H1 (cell line): ENCODE measurements at regions not wholly inside any gene's neighbourhood (a gene's known extent, or its start where the extent isn't known, plus 50 kb on each side); places are given as distances from the start of the nearest gene placed in this dataset.
A peak's percentile ranks its signal among the peaks of the same experiment; 100 is the strongest.

Experiments used
- CTCF ChIA-PET: fragments of 300-600 bp; sonication (Branson Sonifier 250); formaldehyde crosslinking; loops from one replicate; lab custom pipeline; 2021; ENCODE audit not compliant: partially characterized antibody; lab: Charles Lee
- POLR2A ChIA-PET: fragments of 300-600 bp; sonication (Branson Sonifier 250); formaldehyde crosslinking; loops from one replicate; lab custom pipeline; 2021; ENCODE audit warnings: inconsistent platforms; ENCODE audit not compliant: partially characterized antibody; lab: Charles Lee
- DNase-seq, 2 experiments: peaks; one replicate each; pipeline versions ENCODE4 v3.0.0 to v3.0.0-alpha.2; 2010 to 2022; ENCODE audit warnings: low spot score in 2 of 2, low read depth in 1 of 2, mixed read lengths in 1 of 2
- FAIRE-seq: peaks from 2 replicates; lab custom pipeline; 2011; peaks lifted over from hg19 to GRCh38; lab: Jason Lieb, UNC
- H2AFZ ChIP-seq: 2 replicates; pipeline ENCODE4 v1.8.1; 2012; ENCODE audit warnings: low read length, inconsistent platforms
- H2AK5ac ChIP-seq: 2 replicates; pipeline ENCODE4 v1.6.1; 2013; ENCODE audit warnings: low read depth, low read length
- H2BK120ac ChIP-seq: replicated peaks from 2 replicates; pipeline ENCODE3; 2013; ENCODE audit warnings: low read depth, low read length, inconsistent platforms
- H2BK12ac ChIP-seq: 2 replicates; pipeline ENCODE4 v1.6.1; 2013; ENCODE audit warnings: low read depth, low read length
- H2BK15ac ChIP-seq: 2 replicates; pipeline ENCODE4 v1.6.1; 2013; ENCODE audit warnings: low read length
- H2BK20ac ChIP-seq: 2 replicates; pipeline ENCODE4 v1.6.1; 2013; ENCODE audit warnings: low read length
- H2BK5ac ChIP-seq: 2 replicates; pipeline ENCODE4 v1.6.1; 2013; ENCODE audit warnings: low read depth, low read length
- H3K14ac ChIP-seq: 2 replicates; pipeline ENCODE4 v1.6.1; 2013; ENCODE audit warnings: inconsistent platforms; ENCODE audit not compliant: insufficient read length
- H3K18ac ChIP-seq: 2 replicates; pipeline ENCODE4 v1.6.1; 2013; ENCODE audit warnings: low read length; ENCODE audit errors: extremely low read depth
- H3K23ac ChIP-seq: 2 replicates; pipeline ENCODE4 v1.6.1; 2013; ENCODE audit warnings: inconsistent platforms; ENCODE audit not compliant: insufficient read length
- H3K23me2 ChIP-seq: 2 replicates; pipeline ENCODE4 v1.6.1; 2013; ENCODE audit warnings: low read depth, low read length
- H3K27ac ChIP-seq: 2 replicates; pipeline ENCODE4 v1.6.1; 2011; ENCODE audit warnings: low read depth, low read length, inconsistent platforms
- H3K27me3 ChIP-seq, 4 experiments: replicated peaks in 1 of 4; 1 replicate in 1 of 4; 2 replicates in 3 of 4; pipeline versions ENCODE4 v1.6.1 to v1.8.1; 2011 to 2013; ENCODE audit warnings: low read length in 3 of 4, mild to moderate bottlenecking in 3 of 4, inconsistent platforms in 2 of 4, mixed read lengths in 2 of 4, moderate library complexity in 1 of 4; ENCODE audit not compliant: control insufficient read depth in 3 of 4, insufficient read depth in 3 of 4; ENCODE audit errors: extremely low read depth in 1 of 4
- H3K36me3 ChIP-seq, 4 experiments: 2 replicates each; pipeline versions ENCODE4 v1.6.1 to v1.8.1; 2011 to 2013; ENCODE audit warnings: mild to moderate bottlenecking in 4 of 4, low read length in 3 of 4, moderate library complexity in 2 of 4, control low read depth in 1 of 4, inconsistent platforms in 1 of 4; ENCODE audit not compliant: insufficient read depth in 4 of 4, control insufficient read depth in 2 of 4
- H3K4ac ChIP-seq: replicated peaks from 2 replicates; pipeline ENCODE3; 2013; ENCODE audit warnings: low read length, low read depth, mixed read lengths, inconsistent platforms; ENCODE audit not compliant: insufficient read length
- H3K4me1 ChIP-seq, 4 experiments: replicated peaks in 1 of 4; 1 replicate in 1 of 4; 2 replicates in 3 of 4; pipeline versions ENCODE4 v1.6.1 to v1.8.1; 2011 to 2013; ENCODE audit warnings: low read length in 3 of 4, inconsistent platforms in 2 of 4, mixed read lengths in 1 of 4; ENCODE audit not compliant: insufficient read depth in 4 of 4, control insufficient read depth in 3 of 4
- H3K4me2 ChIP-seq, 2 experiments: 2 replicates each; pipeline versions ENCODE4 v1.6.1 to v1.8.1; 2011 to 2013; ENCODE audit warnings: low read depth in 2 of 2, low read length in 2 of 2, control low read depth in 1 of 2, inconsistent platforms in 1 of 2, mild to moderate bottlenecking in 1 of 2; ENCODE audit not compliant: insufficient read depth in 1 of 2
- H3K4me3 ChIP-seq, 4 experiments: fragments of 200-600, 300-600 bp in 1 of 4; sonication (generic), shearing (Covaris generic), sonication (Bioruptor Twin) in 1 of 4; 2 replicates each; pipeline versions ENCODE4 v1.5.1 to v1.8.1; 2011 to 2016; ENCODE audit warnings: low read length in 4 of 4, low read depth in 3 of 4, control low read depth in 2 of 4, inconsistent platforms in 2 of 4, mild to moderate bottlenecking in 2 of 4, mixed read lengths in 1 of 4, moderate library complexity in 1 of 4; ENCODE audit not compliant: insufficient read depth in 2 of 4; ENCODE audit errors: extremely low read depth in 1 of 4
- H3K56ac ChIP-seq: replicated peaks from 2 replicates; pipeline ENCODE3; 2013; ENCODE audit warnings: low read depth, mild to moderate bottlenecking, mixed read lengths, low read length, inconsistent platforms; ENCODE audit not compliant: insufficient read length
- H3K79me1 ChIP-seq: 2 replicates; pipeline ENCODE4 v1.6.1; 2013; ENCODE audit warnings: low read depth, low read length, control low read depth
- H3K79me2 ChIP-seq, 2 experiments: 2 replicates each; pipeline versions ENCODE4 v1.6.1 to v1.8.1; 2012 to 2013; ENCODE audit warnings: low read length in 2 of 2, mild to moderate bottlenecking in 2 of 2, inconsistent platforms in 1 of 2; ENCODE audit not compliant: insufficient read depth in 2 of 2, control insufficient read depth in 1 of 2
- H3K9ac ChIP-seq, 4 experiments: replicated peaks in 1 of 4; 1 replicate in 1 of 4; 2 replicates in 3 of 4; pipeline versions ENCODE4 v1.6.1 to v1.8.1; 2011 to 2013; ENCODE audit warnings: low read depth in 3 of 4, low read length in 3 of 4, control low read depth in 2 of 4, mild to moderate bottlenecking in 2 of 4, moderate library complexity in 2 of 4, inconsistent platforms in 1 of 4; ENCODE audit errors: extremely low read depth in 1 of 4
- H3K9me3 ChIP-seq, 2 experiments: 2 replicates each; pipeline versions ENCODE4 v1.6.1 to v1.8.1; 2012 to 2013; ENCODE audit warnings: mild to moderate bottlenecking in 2 of 2, moderate library complexity in 2 of 2, control low read depth in 1 of 2, inconsistent platforms in 1 of 2, low read depth in 1 of 2, low read length in 1 of 2, mixed read lengths in 1 of 2; ENCODE audit not compliant: insufficient read depth in 2 of 2
- H4K20me1 ChIP-seq, 2 experiments: replicated peaks in 1 of 2; 2 replicates each; pipeline versions ENCODE3 to v1.8.1; 2011 to 2013; ENCODE audit warnings: inconsistent platforms in 2 of 2, low read length in 2 of 2, mild to moderate bottlenecking in 1 of 2; ENCODE audit not compliant: insufficient read depth in 2 of 2, control insufficient read depth in 1 of 2
- H4K5ac ChIP-seq: 2 replicates; pipeline ENCODE4 v1.6.1; 2013; ENCODE audit warnings: low read length, low read depth, mixed read lengths, inconsistent platforms; ENCODE audit not compliant: insufficient read length
- H4K8ac ChIP-seq: 2 replicates; pipeline ENCODE4 v1.8.0; 2013; ENCODE audit warnings: mild to moderate bottlenecking, moderate library complexity, low read length, inconsistent platforms; ENCODE audit not compliant: insufficient read depth; ENCODE audit errors: extremely low read depth
- H4K91ac ChIP-seq: replicated peaks from 2 replicates; pipeline ENCODE3; 2013; ENCODE audit warnings: low read length, mixed read lengths, inconsistent platforms; ENCODE audit not compliant: insufficient read length
- CEBPB ChIP-seq: IDR thresholded peaks from 2 replicates; pipeline ENCODE4 v1.6.1; 2012; ENCODE audit warnings: low read depth, low read length
- EGR1 ChIP-seq: IDR thresholded peaks from 2 replicates; pipeline ENCODE4 v1.6.1; 2011; ENCODE audit warnings: low read depth, low read length, borderline replicate concordance
- HDAC2 ChIP-seq, 2 experiments: fragments of 300-600 bp in 1 of 2; sonication (generic) in 1 of 2; IDR thresholded peaks; 2 replicates each; pipeline ENCODE4 v1.6.1; 2011 to 2012; ENCODE audit warnings: low read depth in 2 of 2, low read length in 2 of 2, mild to moderate bottlenecking in 2 of 2, moderate library complexity in 2 of 2, borderline replicate concordance in 1 of 2, inconsistent platforms in 1 of 2
- HDAC6 ChIP-seq: IDR thresholded peaks from one replicate; pipeline ENCODE4 v1.7.1; 2012; ENCODE audit warnings: low read depth, mild to moderate bottlenecking, inconsistent platforms, low read length, moderate library complexity
- JUN ChIP-seq: IDR thresholded peaks from 2 replicates; pipeline ENCODE4 v1.6.1; 2011; ENCODE audit warnings: low read depth, mild to moderate bottlenecking, improper control_type of control experiment, low read length
- KDM1A ChIP-seq: fragments of 200-600, 300-600 bp; sonication (generic); IDR thresholded peaks from 2 replicates; pipeline ENCODE4 v1.7.1; 2016; ENCODE audit warnings: mild to moderate bottlenecking, low read length, borderline replicate concordance
- NRF1 ChIP-seq: IDR thresholded peaks from 2 replicates; pipeline ENCODE4 v1.6.1; 2011; ENCODE audit warnings: mild to moderate bottlenecking, low read depth, low read length, improper control_type of control experiment
- SRF ChIP-seq: IDR thresholded peaks from 2 replicates; pipeline ENCODE4 v1.6.1; 2011; ENCODE audit warnings: mild to moderate bottlenecking, low read depth, low read length, moderate library complexity
- TAF1 ChIP-seq: IDR thresholded peaks from 2 replicates; pipeline ENCODE4 v1.6.1; 2011; ENCODE audit warnings: mild to moderate bottlenecking, low read depth, low read length
- WGBS, 2 experiments: shearing (Covaris generic) in 1 of 2; methylation state at CpG; one replicate each; pipeline versions ENCODE4 v1.1.6 to v1.1.7; 2013 to 2015; ENCODE audit warnings: low lambda C conversion rate in 2 of 2, mixed read lengths in 2 of 2, inconsistent platforms in 1 of 2, low coverage in 1 of 2, missing lambda C conversion rate in 1 of 2; ENCODE audit not compliant: insufficient replicate concordance in 2 of 2, insufficient coverage in 1 of 2, insufficient read length in 1 of 2; ENCODE audit errors: extremely low coverage in 1 of 2, missing lambda C conversion rate in 1 of 2; 5-methylcytosine and 5-hydroxymethylcytosine counted together
- TF ChIP-seq, protein P1 (sequence below): IDR thresholded peaks from 2 replicates; pipeline ENCODE4 v1.6.1; 2012; ENCODE audit warnings: low read length, inconsistent platforms

DNA sequence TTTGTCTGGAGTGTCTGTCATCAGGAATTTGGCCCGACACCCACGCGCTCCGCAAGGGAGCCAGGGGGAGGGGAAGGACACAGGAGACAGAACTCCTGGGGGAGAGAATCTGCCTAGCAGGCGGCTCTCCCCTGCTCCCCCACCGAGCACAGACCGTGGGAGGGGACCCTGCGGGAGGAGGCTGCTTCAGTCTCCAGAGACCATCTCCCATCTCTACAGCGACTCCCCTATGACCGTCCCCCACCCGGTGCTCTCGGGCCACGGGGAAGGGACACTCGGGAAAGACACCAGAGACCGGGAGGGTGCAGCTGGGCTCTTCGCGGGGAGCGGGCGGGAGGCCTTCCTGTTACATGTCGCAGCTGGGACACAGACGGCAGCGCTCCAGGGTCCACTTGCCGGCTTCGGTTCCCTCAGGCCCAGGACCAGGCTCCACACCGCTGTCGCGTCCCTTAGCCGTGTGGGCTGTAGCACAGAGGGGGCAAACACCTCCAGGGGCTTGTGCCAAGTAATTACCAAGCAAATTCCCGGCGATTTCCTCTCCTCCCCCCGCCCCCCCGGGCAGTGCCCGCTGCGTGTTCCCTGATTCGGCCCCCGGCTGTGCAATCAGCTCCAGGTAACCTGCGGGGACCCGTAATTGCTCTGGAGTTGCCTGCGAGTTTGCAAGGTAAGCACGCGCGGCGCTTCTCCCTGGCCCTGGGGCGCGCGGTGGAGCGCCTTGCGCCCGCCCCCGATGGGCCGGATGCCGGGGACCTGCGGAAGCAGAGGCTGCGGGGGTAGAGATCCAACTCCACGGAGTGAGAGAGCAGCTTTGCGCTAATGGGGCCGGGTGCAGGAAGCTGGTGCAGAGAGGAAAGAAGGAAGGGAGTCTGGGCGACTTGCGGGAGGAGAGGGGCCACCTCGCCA lies 155.1 kb upstream of the CADM1 start:
- H3K18ac ChIP-seq, result no peak overlapping the region
- H2BK15ac ChIP-seq, result no peak overlapping the region
- no peak overlapping the region for H2BK120ac ChIP-seq
- H3K23ac ChIP-seq, result no peak overlapping the region
- peaks cover 0 to 9% (median 5%) of the 10 kb centered on the region in 4 experiments; a peak in 6 of 7 replicates for H3K4me1 ChIP-seq
- H3K23me2 ChIP-seq, result peaks cover 16% of the 10 kb centered on the region; the same call in 1 of the 2 replicates
- H3K14ac ChIP-seq, result no peak overlapping the region
- H3K56ac ChIP-seq, result no peak overlapping the region
- H2AK5ac ChIP-seq, result no peak overlapping the region
- H3K79me2 ChIP-seq, result no peaks in the 10 kb centered on the region
- no peak overlapping the region for H4K91ac ChIP-seq
- no peak overlapping the region for H3K27ac ChIP-seq
- H3K27me3 ChIP-seq, result peaks cover 12 to 42% (median 35%) of the 10 kb centered on the region in 4 experiments
- CTCF ChIA-PET, result interaction anchor here (0.7 to 7.9 kb wide), 12 partner anchors 9 to 334 kb away, joined by 3 to 35 read pairs (median 3); no protein-coding TSS in a partner anchor
- DNase-seq, result peak in 1 of 2 experiments; percentile 63
- no peaks in the 10 kb centered on the region for H3K79me1 ChIP-seq
- H4K8ac ChIP-seq, result no peak overlapping the region
- POLR2A ChIA-PET, result interaction anchor here (1.1 to 1.3 kb wide), 2 partner anchors 7 to 155 kb away, joined by 3 to 4 read pairs; partner anchors contain the start of gene CADM1
- no peak overlapping the region for H2BK20ac ChIP-seq
- no peaks in the 10 kb centered on the region for H4K20me1 ChIP-seq
- no peak overlapping the region for H2BK5ac ChIP-seq
- peak overlapping the region; percentile 83 to 92 for H3K4me2 ChIP-seq
- peak overlapping the region; percentile 80; the same call in 1 of the 2 replicates for H2BK12ac ChIP-seq
- H4K5ac ChIP-seq, result no peak overlapping the region
- H3K4ac ChIP-seq, result no peak overlapping the region
- 0 out of 2 replicates have a peak overlapping the region, but pooled peaks have one; percentile 46 for H2AFZ ChIP-seq
- no peak overlapping the region for H3K9ac ChIP-seq
- FAIRE-seq, result no peak
- no peaks in the 10 kb centered on the region for H3K36me3 ChIP-seq
- H3K9me3 ChIP-seq, result no peaks in the 10 kb centered on the region
- H3K4me3 ChIP-seq, result peak overlapping the region; percentile 33 to 66 (median 58)
- WGBS, 2 experiments, result 6% methylated on average over 54 of the region's 60 CpGs; no CpG with 5 or more reads in 1 of the 2 experiments
- TF ChIP-seq NRF1, result no peak
- TF ChIP-seq TAF1, result no peak
- TF ChIP-seq CEBPB, result no peak
- TF ChIP-seq, protein P1, sequence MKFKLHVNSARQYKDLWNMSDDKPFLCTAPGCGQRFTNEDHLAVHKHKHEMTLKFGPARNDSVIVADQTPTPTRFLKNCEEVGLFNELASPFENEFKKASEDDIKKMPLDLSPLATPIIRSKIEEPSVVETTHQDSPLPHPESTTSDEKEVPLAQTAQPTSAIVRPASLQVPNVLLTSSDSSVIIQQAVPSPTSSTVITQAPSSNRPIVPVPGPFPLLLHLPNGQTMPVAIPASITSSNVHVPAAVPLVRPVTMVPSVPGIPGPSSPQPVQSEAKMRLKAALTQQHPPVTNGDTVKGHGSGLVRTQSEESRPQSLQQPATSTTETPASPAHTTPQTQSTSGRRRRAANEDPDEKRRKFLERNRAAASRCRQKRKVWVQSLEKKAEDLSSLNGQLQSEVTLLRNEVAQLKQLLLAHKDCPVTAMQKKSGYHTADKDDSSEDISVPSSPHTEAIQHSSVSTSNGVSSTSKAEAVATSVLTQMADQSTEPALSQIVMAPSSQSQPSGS, result no peak
- TF ChIP-seq HDAC2 (IDR thresholded peaks at IDR 0.05; ENCODE audit: borderline replicate concordance in 1 of 2, low read depth in 2 of 2, low read length in 2 of 2), result peak in 1 of 2 experiments; percentile 58; a peak in 1 of 4 replicates
- TF ChIP-seq KDM1A, result no peak
- TF ChIP-seq SRF, result no peak
- TF ChIP-seq EGR1, result peak; percentile 75
- TF ChIP-seq JUN, result no peak
- no peak for TF ChIP-seq HDAC6
